ENCODE measurements at regions not wholly inside any gene's neighbourhood (a gene's known extent, or its start where the extent isn't known, plus 50 kb on each side); places are given as distances from the start of the nearest gene placed in this dataset.

DNA sequence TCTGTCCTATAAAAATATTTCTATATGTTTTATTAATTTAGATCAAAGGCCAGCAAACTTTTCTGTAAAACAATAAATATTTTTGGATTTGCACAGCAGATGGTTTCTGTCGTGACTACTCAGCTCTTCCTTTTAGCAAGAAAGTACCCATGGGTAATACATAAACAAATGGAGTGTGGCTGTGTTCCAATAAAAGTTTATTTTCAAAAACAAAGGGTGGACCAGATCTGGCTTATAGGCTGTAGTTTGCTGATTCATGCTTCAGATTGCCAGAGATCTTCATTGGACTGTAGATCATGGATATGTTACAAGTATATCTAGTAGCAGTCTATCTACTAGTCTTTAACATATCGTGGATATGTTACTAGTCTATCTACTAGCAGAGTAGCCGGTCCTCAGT is 590.5 kb downstream of the CSNK1G3 start (continued):
- TF ChIP-seq, protein P1, sequence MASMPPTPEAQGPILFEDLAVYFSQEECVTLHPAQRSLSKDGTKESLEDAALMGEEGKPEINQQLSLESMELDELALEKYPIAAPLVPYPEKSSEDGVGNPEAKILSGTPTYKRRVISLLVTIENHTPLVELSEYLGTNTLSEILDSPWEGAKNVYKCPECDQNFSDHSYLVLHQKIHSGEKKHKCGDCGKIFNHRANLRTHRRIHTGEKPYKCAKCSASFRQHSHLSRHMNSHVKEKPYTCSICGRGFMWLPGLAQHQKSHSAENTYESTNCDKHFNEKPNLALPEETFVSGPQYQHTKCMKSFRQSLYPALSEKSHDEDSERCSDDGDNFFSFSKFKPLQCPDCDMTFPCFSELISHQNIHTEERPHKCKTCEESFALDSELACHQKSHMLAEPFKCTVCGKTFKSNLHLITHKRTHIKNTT (CRISPR knock-in tag; IDR thresholded peaks at IDR 0.05) = no peak
- TF ChIP-seq CCDC6 (CRISPR knock-in tag; IDR thresholded peaks at IDR 0.05) (no peak), HDAC1 (CRISPR knock-in tag; IDR thresholded peaks at IDR 0.05) (no peak), ZNF318 (CRISPR knock-in tag; IDR thresholded peaks at IDR 0.05) (no peak), U2AF1 (optimal IDR thresholded peaks at IDR 0.05; ENCODE audit: low read depth, low read length) (no peak)
